GM12873 (cell line): ENCODE measurements at regions not wholly inside any gene's neighbourhood (a gene's known extent, or its start where the extent isn't known, plus 50 kb on each side); places are given as distances from the start of the nearest gene placed in this dataset.

Experiments used
- TF ChIP-seq, protein P1 (sequence below): IDR thresholded peaks from 2 replicates; pipeline ENCODE4 v1.5.1; 2012; ENCODE audit warnings: low read depth, mild to moderate bottlenecking, moderate library complexity, low read length, control low read depth; ENCODE audit not compliant: insufficient read depth; ENCODE audit errors: missing control alignments

DNA sequence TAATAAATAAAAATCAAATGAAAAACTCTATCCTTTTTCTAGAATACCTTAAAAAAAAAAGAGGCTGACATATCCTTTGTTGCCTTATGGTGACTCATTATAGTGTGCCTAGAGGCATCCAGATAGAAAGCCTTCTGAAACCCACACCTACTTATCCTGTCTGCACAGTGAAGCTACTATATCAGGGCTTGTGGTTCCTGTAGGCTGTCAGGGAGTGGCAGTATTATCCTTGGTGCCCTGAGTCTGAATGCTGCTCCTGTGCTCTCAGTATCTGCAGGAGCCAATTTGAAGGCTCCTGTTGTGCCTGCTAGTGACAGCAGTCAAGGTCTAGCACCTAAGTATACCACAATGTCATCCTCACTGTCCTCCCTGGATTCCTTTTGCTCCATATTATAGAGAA, 168.4 kb upstream of the AVPR1A start:
- TF ChIP-seq, protein P1, sequence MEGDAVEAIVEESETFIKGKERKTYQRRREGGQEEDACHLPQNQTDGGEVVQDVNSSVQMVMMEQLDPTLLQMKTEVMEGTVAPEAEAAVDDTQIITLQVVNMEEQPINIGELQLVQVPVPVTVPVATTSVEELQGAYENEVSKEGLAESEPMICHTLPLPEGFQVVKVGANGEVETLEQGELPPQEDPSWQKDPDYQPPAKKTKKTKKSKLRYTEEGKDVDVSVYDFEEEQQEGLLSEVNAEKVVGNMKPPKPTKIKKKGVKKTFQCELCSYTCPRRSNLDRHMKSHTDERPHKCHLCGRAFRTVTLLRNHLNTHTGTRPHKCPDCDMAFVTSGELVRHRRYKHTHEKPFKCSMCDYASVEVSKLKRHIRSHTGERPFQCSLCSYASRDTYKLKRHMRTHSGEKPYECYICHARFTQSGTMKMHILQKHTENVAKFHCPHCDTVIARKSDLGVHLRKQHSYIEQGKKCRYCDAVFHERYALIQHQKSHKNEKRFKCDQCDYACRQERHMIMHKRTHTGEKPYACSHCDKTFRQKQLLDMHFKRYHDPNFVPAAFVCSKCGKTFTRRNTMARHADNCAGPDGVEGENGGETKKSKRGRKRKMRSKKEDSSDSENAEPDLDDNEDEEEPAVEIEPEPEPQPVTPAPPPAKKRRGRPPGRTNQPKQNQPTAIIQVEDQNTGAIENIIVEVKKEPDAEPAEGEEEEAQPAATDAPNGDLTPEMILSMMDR = no peak

DNA sequence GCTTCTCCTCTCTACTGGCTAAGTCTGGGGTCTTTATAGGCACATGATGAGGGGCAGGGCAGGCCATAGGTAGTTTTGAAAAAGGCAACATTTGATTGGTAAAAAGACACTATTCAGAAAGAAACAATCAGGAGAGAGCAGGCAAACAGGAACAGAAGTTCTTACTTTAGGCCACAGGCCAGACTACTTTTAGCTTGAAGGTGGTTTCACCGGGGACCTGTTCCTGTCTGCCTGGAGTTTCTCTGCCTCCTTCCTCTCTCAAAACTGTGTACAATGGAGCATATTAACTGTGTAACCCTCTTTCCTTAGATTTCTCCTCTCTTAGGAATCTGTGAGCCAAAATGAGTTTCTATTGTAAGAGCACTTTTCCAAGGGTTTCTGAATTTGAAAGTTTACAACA, 167.9 kb upstream of the AVPR1A start:
- TF ChIP-seq, protein P1 = no peak

DNA sequence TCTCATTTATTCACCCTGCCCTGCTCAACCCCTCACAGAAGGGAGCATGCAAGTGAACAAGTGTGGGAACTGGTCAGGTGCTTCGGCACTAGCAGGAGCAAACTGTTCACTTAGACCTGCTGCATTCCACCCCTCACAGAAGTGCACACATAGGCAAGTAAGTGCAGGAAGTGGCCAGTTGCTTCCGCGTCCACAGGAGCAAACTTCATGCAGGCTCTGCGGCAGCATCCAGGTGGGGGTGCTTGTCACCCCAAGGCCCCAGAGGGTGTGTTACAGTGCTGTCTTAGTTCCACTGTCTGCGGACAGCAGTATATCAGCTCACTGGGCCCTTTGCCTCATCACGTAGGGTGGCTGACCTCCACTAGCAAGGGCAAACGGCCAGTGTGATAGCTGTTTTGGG, 167.3 kb upstream of the AVPR1A start:
- TF ChIP-seq, protein P1 = no peak

- TF ChIP-seq, protein P1 = no peak
Observed at GRCh38 chr12:63317880-63318279, 166.9 kb upstream of the AVPR1A start.

DNA sequence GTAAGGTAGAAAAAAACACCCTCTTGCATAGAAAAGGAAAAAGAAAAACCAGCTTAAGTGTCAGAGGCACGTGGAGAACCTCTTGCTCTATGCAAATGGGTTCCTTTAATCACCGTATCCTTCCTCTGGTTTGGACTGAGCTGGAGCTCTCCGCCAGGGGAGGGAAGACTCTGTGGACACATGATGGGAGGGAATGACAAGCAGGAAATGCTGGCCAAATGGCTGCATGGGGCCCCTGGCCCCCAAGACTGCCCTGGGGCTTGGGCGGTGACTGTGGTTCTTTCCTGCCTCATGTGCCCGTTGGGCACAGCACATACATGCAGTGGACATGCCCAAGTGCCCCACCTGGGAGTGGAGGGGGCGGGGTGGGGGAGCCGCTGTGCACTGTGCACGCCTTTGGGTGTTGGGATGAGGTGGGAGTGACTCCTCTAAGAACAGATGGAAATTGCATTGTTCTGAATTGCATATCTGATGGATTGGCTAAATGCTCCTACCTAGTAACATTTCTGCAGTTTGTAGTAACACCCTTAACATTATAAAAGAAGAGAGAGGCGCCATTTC, 166.4 kb upstream of the AVPR1A start:
- TF ChIP-seq, protein P1 = no peak

DNA sequence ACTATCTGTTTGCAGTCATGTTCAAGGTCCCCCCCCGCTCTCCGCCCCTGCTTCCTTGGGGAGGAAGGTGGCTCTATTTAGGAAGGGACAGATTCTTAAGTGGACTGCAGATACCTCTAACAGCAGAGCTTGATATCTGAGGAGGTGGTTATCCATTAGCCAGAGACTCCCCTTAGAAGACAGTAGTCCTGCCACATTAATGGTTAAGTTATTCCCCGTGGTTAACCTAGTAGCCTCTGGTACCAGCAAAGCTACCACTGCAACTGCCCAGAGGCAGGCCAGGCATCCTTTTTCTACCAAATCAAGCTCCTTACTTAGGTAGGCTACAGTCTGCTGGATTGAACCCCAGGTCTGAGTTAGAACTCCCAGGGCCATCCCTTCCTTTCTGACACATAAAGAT, 162.1 kb upstream of the AVPR1A start:
- TF ChIP-seq, protein P1 = no peak

DNA sequence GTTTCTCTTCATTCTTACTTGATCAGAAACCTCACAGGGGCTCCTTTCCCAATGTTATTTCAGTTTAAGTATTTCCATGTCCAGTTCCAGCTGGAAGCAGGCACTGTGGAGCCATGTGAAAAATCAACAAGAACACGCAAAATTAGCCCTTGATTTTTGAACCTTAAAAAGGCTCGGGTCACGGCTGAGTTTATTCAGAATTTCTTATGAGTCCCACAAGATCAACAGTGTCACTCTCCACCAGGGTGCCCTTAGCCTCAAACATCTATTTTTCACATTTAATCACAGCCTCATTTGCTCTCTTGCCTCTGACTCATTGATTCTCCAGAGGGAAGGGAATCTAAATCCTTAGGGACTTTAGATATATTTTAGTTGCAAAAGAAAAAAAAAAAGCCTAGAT, 157.7 kb upstream of the AVPR1A start:
- TF ChIP-seq, protein P1 = no peak
